NCI-H524 treated with DMSO at 0.1 percent for 48 hours (cell line): ENCODE measurements at regions not wholly inside any gene's neighbourhood (a gene's known extent, or its start where the extent isn't known, plus 50 kb on each side); places are given as distances from the start of the nearest gene placed in this dataset.

Source experiments
- DNase-seq: peaks from one replicate; lab custom pipeline; 2025; lab: John Stamatoyannopoulos, UW

DNA sequence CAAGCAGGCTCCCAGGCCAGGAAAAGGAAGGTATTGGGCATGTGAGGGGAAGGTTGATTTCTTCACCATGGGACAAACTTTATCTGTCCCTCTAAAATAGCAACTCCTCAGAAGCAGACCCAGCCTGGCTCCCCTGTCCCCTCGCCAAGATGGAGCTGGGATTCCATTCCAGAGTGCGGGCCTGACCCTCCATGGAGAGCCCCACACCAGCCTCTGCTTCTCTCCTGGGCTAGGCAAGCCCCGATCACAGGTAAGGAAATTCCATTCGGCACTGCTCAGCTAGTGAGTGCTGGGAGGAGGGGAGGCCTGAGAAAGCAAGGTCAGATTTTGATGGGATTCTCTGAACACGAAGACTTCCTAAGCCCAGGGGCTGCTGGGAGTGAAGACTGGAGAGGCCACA, 98.4 kb downstream of the EFNB1 start:
- DNase-seq = no peak

DNA sequence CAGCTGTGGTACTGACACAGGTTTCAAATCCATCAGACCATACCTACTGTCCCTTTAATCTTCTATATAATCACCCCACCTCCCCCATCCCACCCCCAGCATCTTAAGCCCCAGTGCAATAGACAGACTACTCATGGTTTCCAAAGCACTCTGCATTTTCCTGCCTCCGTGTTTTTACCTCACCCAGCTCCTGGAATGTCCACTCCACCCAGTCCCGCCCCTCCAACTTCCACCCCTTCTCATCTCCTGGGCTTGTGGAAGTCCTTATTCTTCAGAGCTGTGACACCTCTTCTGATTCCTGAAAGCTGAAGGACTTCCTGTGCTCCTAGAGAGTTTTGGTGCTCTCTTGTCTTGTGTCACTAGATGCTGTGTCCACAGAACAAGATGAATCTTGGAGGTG, 94.3 kb downstream of the EFNB1 start:
- no peak for DNase-seq

DNA sequence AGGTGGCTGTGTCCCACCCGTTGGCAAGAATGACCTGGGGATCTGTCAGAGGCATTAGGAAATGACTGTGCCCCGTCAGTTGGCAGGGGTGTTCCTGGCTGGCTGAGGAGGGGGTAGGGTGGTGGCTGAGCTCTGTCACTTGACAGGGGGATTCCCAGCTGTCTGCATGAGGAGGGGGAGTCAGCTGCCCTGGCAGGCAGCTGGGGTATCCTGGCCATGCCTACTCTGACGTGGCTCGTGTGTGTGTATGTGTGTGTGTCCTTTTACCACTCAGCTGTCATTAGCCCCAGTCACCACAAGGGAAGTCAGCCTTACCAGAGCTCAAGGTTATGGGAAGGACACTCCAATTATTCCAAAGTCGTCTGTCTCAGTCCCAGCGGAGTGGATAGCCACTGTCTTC, 93.2 kb downstream of the EFNB1 start:
- DNase-seq = no peak

GRCh38 chrX:68920561-68920960, 91.7 kb downstream of the EFNB1 start:
- no peak for DNase-seq

DNA sequence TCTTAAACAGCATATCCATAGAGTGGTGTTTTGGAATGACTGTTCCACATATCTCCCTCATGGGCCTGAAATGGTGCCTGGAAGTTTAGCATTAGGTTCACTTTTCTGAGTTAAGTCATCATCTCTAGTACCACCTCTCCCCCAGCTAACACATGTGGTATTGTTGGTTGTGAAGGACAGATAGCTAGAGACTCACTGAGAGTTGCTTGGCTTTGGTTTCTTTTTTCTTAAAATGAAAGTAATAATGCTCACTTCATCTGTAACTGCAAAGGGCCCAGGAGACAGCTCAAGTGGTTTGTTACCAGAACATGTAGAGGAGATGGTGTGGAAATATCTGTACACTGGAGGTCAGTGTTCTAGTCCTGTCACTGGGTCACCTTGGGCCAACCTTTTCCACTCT, 90.9 kb downstream of the EFNB1 start:
- DNase-seq = no peak

DNA sequence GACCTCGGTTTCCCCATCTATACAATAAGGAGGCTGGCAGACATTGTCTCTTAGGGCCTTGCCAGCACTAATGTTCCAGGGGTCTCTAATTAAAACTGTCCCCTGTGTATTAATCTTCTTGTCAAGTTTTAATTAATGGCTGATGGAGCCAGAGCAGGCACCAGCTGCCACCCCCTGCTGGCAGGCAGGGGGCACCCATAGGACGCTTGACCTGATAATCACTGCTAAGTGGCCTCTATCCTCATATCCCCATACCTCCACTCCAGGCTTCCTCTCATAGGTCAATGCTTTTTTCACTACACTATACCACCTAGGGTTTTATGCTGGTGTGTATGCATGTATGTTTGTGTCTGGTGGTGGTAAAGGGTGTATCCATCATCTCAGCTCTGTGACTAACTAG, 89.4 kb downstream of the EFNB1 start:
- DNase-seq = no peak

GRCh38 chrX:68917799-68918198, 89.0 kb downstream of the EFNB1 start:
- DNase-seq = no peak

- no peak for DNase-seq
These were observed 88.1 kb downstream of the EFNB1 start for GRCh38 chrX:68916891-68917290.

- DNase-seq = no peak
These were observed 87.0 kb downstream of the EFNB1 start for GRCh38 chrX:68915778-68916177.

DNA sequence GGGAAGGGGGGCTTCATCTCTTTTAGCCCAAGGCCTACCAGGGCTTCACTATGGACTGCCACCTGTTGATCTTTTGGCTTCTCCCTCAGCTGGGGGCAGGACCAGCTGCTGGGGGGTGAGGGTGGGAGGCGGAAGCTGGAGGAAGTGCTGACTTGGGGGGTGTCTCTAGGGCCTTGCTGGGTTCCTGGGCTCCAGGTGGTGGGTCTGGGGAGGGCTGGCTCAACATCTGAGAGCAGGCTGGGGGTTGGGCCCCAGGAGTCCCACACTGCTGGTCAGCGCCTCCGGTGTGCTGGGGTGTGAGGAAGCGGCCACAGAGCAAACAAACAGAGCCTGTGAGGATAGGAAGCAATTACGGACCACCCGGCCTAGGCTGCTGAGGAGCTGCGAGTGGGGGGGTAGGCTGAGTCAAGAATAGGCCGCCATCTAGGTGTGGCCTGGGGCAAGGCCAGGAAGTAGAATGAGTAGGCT, 85.7 kb downstream of the EFNB1 start:
- no peak for DNase-seq

DNA sequence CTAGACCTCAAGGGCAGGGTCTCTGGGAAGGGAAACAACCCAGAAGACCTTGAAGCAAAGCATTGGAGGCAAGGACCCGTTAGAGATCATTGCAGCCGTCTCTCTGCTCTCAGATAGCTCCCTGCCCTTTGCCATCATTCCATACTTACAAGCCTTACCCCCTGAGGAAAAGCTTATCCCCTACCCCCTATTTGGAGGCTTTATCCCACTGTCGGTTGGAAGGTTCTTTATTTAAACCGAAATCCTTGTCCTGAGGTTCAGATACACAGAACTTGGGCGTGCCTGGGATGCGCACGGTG, 84.4 kb downstream of the EFNB1 start:
- no peak for DNase-seq

DNA sequence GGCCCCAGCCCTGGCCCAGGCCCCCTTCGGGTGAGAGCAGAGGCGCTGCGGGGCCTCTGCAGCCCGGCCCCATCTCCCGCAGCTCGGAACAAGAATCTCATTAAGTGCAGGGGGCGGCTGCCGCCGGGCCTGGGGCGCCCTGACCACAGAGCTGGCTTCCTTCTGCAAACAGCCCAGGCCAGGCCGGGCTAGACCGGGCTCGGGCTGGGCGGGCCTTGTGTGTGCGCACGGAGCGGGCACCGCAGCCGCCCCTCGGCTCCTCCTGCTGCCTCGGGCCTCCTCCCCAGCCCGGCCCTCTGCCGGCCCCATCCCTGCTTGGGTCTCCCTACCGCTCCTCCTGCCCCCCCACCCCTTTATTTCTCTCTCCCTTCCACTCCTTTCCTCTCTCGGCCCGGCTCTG, 83.3 kb downstream of the EFNB1 start:
- DNase-seq = no peak

DNA sequence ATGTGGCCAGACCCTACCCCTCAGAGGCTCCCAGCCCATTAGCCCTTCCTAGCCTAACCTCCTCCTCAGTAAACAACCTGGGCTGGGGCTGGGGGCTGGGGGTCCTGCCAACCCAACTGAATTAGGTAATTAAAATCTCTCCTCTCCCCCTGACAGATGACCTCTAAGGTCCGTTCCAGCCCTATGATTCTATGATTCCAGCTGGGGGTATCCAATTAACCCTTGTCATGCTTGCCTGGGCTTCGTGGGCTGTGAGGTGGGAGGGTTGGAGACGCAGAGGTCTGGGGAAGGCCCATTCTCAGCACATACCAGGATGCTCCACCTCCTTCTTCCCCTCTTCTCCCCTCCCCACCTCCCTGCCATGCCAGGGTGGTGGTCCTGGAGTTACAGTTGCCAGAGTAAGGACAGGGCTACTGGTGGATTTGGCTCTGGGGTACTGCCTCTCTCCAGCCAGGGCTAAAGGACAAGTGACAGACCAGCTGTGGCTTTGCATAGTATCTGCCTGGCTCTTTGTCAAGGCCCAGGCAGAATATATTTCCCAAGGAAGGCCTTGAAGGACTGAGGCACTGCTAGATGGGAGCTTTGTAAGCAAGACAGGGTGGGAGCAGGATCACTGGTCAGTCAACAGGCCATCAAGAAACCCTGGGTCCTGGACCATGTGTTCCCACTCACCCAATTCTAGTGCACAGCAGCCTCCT, 82.1 kb downstream of the EFNB1 start:
- no peak for DNase-seq

- DNase-seq = no peak
These were observed 81.1 kb downstream of the EFNB1 start for GRCh38 chrX:68909945-68910344.

DNA sequence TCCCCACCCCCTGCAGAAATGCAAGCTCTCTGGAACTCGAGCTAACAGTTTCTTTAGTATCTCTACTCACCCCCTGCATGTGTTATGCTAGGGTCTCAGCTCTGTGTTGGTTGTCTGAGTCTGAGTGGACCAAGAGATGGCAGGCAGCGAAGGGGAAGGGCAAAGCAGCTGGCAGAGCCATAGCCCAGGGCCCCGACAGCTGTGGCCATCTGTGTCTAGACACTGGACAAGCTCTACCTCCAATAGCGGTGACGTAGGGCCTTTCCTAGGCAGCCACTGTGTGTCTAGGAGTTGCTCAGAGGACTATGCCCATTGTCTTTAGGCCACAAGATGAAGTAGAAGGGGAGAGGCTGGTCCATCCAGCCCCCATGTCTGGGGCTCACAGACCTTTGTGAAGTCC, 79.2 kb downstream of the EFNB1 start:
- DNase-seq = no peak

- DNase-seq = no peak
These were observed 74.1 kb downstream of the EFNB1 start for GRCh38 chrX:68902706-68903504.

- no peak for DNase-seq
These were observed 72.7 kb downstream of the EFNB1 start for GRCh38 chrX:68901519-68901918.

- no peak for DNase-seq
These were observed 69.8 kb downstream of the EFNB1 start for GRCh38 chrX:68898598-68898997.

- DNase-seq = no peak
These were observed 68.5 kb downstream of the EFNB1 start for GRCh38 chrX:68897118-68897945.

- DNase-seq = no peak
These were observed 67.8 kb downstream of the EFNB1 start for GRCh38 chrX:68896581-68896980.

DNA sequence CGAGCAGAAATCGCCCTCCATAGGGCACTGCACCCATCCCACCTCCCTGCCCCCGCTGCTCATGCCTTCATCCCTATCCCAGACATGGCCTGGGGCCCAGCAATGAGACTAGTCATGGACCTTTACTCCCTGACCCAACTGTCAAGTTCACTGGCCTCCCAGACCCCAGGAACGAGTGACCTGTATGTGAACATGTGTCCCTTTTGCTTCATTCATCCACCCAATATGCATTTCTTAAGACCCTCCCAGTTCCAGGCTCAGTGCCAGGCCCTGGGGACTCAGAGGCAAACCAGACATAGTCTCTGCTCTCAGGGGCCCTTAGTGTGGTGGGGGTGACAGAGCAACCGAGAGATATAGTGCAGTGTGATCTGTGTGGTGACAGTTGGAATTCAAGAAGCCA, 67.0 kb downstream of the EFNB1 start:
- DNase-seq = no peak

DNA sequence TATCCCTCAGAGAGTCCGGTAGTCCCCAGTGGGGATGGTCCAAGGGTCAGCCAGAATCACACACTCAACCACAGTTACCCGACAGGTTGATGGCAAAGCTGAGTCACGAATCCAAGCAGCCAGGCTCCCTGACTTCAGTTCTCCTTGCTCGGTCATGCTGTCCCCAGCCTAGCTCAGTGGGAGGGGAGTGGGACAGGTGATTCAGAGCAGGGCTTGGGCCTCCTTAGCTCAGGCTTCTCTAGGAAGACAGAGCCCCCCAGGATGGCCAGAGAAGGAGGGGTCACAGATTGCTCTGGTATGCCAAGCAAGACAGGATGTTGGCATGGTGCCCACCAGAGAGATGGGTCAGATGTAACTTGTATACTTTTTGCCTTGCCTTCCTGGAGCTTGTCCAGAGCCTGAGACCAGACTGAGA, 66.5 kb downstream of the EFNB1 start:
- no peak for DNase-seq
